HS-5 (cell line): ENCODE measurements at regions not wholly inside any gene's neighbourhood (a gene's known extent, or its start where the extent isn't known, plus 50 kb on each side); places are given as distances from the start of the nearest gene placed in this dataset.

Experiments
- DNase-seq: peaks from one replicate; pipeline ENCODE4 v3.0.0-alpha.2; 2012; ENCODE audit warnings: low read depth

- DNase-seq = peak; percentile 55
Measured at GRCh38 chr6:21885532-21886114, 292.1 kb downstream of the SOX4 start.

- DNase-seq = no peak
Measured at GRCh38 chr6:21886542-21887151, 293.1 kb downstream of the SOX4 start.

GRCh38 chr6:21887231-21888185, 294.0 kb downstream of the SOX4 start:
- DNase-seq = no peak

GRCh38 chr6:21891080-21891479, 297.5 kb downstream of the SOX4 start:
- no peak for DNase-seq

- DNase-seq = no peak
Measured at GRCh38 chr6:21893793-21894192, 300.2 kb downstream of the SOX4 start.

- no peak for DNase-seq
Measured at GRCh38 chr6:21895555-21895954, 302.0 kb downstream of the SOX4 start.

- DNase-seq = no peak
Measured at GRCh38 chr6:21898107-21898796, 304.7 kb downstream of the SOX4 start.

GRCh38 chr6:21899708-21900107, 306.2 kb downstream of the SOX4 start:
- DNase-seq = no peak

GRCh38 chr6:21900730-21901129, 307.2 kb downstream of the SOX4 start:
- DNase-seq = no peak

GRCh38 chr6:21902628-21903169, 309.1 kb downstream of the SOX4 start:
- DNase-seq = no peak

GRCh38 chr6:21905531-21905930, 312.0 kb downstream of the SOX4 start:
- no peak for DNase-seq

GRCh38 chr6:21906826-21907225, 313.3 kb downstream of the SOX4 start:
- no peak for DNase-seq

- DNase-seq = no peak
Measured at GRCh38 chr6:21907291-21907690, 313.7 kb downstream of the SOX4 start.

- DNase-seq = no peak
Measured at GRCh38 chr6:21908161-21908848, 314.8 kb downstream of the SOX4 start.

GRCh38 chr6:21909321-21909720, 315.8 kb downstream of the SOX4 start:
- no peak for DNase-seq

- DNase-seq = no peak
Measured at GRCh38 chr6:21911208-21911607, 317.7 kb downstream of the SOX4 start.

- DNase-seq = no peak
Measured at GRCh38 chr6:21912151-21912832, 318.7 kb downstream of the SOX4 start.

GRCh38 chr6:21914121-21914973, 320.8 kb downstream of the SOX4 start:
- no peak for DNase-seq

- DNase-seq = no peak
Measured at GRCh38 chr6:21915707-21916260, 322.2 kb downstream of the SOX4 start.

- DNase-seq = no peak
Measured at GRCh38 chr6:21918041-21918440, 324.5 kb downstream of the SOX4 start.
